ENCODE measurements at regions not wholly inside any gene's neighbourhood (a gene's known extent, or its start where the extent isn't known, plus 50 kb on each side); places are given as distances from the start of the nearest gene placed in this dataset.
"Not testable (repeated sequence)": the region's sequence is repeated elsewhere in the genome, so short reads cannot be mapped to it uniquely, and the experiment has no call there.

GRCh38 chr3:116512281-116512680, 67.0 kb upstream of the LSAMP start:
- intact Hi-C loops (cut with micrococcal nuclease) = no loop called here
- no peak for DNase-seq
- no peak for ATAC-seq

DNA sequence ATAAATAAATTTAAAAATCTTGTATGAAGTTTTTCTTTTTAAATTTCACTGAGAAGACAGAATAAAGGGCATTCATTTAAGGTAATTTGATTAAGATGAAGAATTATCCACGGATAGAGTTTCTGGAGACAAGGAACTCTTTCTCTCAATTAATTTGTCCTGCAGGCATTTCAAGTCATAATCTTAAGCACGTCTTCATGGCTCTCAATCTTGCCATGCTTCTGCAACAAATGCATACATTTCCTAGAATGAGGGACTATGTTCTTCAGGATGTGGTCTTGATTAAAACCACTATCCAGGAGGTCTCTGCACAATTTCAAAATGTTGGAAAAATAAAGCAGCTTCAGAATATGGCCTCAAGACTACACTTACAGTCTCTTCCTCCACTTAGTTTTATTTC, 67.6 kb upstream of the LSAMP start:
- intact Hi-C loops (cut with micrococcal nuclease) = no loop called here
- no peak for ATAC-seq
- DNase-seq = no peak

GRCh38 chr3:116515973-116516372, 70.7 kb upstream of the LSAMP start:
- ATAC-seq (no peak), DNase-seq (no peak)
- intact Hi-C loops (cut with micrococcal nuclease) = no loop called here

DNA sequence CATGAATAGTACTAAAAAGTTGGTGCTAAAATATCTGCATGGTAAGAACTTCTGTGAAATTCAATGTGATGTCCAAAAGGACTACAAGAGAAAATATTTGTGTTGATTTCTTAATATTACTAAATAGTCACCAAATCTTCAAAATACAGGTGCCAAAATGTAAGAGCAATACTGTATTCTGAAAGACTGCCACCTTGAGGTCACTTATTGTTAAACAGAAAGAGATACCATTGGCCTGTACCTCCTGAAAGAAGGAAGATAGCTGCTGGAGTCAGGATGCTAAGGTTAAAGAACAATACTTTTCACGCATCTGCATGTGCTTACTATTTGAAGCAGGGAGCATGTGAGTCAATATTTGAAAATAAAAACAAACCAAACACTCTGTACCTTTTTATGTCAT, 72.0 kb upstream of the LSAMP start:
- ATAC-seq = no peak
- intact Hi-C loops (cut with micrococcal nuclease) = no loop called here
- DNase-seq = no peak

DNA sequence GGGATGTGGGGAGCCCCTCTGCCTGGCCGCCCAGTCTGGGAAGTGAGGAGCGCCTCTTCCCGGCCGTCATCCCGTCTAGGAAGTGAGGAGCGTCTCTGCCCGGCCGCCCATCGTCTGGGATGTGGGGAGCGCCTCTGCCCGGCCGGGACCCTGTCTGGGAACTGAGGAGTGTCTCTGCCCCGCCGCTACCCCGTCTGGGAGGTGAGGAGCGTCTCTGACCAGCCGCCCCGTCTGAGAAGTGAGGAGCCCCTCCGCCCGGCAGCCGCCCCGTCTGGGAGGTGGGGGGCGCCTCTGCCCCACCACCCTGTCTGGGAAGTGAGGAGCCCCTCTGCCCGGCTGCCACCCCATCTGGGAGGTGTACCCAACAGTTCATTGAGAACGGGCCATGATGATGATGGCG, 73.8 kb upstream of the LSAMP start:
- ATAC-seq; DNase-seq; intact Hi-C loops (cut with micrococcal nuclease): not testable (repeated sequence)

DNA sequence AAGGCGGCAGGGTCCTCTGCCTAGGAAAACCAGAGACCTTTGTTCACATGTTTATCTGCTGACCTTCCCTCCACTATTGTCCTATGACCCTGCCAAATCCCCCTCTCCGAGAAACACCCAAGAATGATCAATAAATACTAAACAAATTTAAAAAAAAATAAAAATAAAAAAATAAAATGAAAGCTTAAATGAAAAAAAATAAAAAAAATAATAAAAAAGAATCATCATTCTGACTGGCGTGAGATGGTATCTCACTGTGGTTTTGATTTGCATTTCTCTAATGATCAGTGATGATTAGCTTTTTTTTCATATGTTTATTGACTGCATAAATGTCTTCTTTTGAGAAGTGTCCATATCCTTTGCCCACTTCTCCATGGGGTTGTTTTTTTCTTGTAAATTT, 74.5 kb upstream of the LSAMP start:
- DNase-seq; ATAC-seq; intact Hi-C loops (cut with micrococcal nuclease): not testable (repeated sequence)

DNA sequence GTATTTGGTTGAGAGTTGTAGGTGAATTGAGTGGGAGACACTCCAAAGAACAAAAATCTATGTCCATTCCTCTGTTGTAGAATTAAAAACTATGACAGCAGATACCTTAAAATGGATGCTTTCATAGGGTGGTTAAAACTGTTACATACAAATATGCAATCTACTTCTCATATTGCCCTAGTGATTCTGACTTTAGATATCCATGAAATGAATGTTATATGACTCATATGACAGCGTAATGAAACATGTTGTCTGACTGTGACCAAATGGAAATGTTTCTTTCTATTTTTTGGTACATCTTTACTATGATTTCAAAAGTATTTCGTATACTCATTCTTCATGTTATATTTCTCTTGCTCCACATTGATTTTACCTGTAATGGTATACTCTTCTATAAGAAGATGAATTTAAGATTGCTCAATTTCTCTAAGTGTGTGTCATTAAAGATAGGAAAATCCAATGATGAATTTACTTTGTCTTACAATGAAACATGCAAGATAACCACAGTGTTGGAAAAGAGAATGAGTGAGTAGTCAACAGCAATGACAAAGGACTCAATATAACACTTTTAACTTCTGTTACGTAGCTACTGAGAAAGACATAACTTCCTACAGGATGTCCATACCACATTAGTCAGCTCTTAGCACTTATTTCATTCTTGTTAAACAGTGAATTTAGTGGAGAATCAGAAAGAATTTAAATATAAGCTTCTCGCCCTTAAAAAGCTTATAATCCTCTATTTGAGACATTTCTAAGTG, 79.3 kb upstream of the LSAMP start:
- DNase-seq (no peak), ATAC-seq (no peak)
- intact Hi-C loops (cut with micrococcal nuclease) = no loop called here

GRCh38 chr3:116552246-116552645, 107.0 kb upstream of the LSAMP start:
- intact Hi-C loops (cut with micrococcal nuclease) = no loop called here
- ATAC-seq (no peak), DNase-seq (no peak)

DNA sequence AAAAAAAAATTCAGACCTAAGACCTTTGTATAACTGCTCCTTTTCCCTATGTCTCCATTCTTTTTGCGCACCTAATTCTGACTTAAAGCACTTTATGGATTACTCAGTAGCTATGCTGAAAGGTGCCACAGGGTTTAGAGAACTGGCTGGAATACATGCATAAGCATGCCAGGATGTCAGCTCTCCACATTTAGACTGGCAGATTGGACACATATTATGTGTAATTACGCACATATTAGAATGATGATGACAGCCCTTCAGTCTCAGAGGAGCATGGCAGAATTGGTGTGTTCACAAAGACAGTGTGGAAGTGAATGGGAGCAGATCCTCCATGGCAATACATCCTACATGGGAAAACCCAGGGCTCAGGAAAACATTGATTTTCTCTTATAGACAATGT, 108.1 kb upstream of the LSAMP start:
- intact Hi-C loops (cut with micrococcal nuclease) = no loop called here
- DNase-seq (no peak), ATAC-seq (no peak)

- no peak for DNase-seq
- intact Hi-C loops (cut with micrococcal nuclease) = no loop called here
- no peak for ATAC-seq
Measured at GRCh38 chr3:116561529-116561928, 116.2 kb upstream of the LSAMP start.

DNA sequence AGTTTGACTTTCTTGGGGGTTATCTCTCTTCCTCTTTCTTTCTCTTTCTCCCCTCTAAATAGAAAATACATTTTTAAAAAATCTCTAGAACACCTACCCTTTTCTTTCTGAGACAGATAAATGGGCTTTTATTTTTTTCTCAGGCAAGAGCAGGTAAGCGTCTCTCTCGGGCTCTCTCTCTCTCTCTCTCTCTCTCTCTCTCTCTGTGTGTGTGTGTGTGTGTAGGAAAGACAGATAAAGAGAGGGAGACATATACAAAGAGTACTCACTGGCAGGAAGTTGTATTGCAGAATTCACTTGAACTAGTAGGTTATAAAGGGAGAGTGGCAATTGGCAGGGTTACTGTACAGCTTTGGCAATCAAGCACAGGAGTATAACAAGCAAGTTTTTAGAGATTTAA, 118.1 kb upstream of the LSAMP start:
- ATAC-seq (no peak), DNase-seq (no peak)
- intact Hi-C loops (cut with micrococcal nuclease) = no loop called here

DNA sequence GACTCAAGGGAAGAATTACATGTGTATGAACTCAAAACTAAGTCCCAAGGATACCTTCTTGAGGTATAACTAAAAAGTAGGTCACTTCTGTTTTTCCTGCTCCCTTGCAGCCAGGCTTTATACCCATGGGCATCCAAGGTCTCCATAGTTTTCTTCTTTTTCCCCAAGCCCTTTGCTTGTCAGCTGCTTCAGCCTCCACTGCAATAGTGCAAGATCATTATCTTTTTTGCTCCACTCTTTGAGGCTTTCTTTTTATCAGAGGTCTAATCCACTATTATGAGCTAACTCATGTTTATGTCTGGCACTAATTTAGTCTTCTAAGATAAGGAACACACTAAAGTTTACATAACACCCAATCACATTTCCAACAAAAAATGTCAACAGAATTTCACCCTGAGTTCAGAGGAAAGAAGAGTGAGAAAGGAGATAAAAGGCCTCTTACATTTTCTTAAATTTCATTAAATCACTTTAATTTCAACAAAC, 121.2 kb upstream of the LSAMP start:
- DNase-seq (no peak), ATAC-seq (no peak)

GRCh38 chr3:116569611-116570010, 124.3 kb upstream of the LSAMP start:
- intact Hi-C loops (cut with micrococcal nuclease) = no loop called here
- ATAC-seq (no peak), DNase-seq (no peak)

More for the DNA sequence above, 121.2 kb upstream of the LSAMP start:
- intact Hi-C loops (cut with micrococcal nuclease) = no loop called here

- intact Hi-C loops (cut with micrococcal nuclease) = no loop called here
- DNase-seq (no peak), ATAC-seq (no peak)
Measured at GRCh38 chr3:116579840-116580239, 129.7 kb upstream of the TUSC7 start.

GRCh38 chr3:116586285-116586944, 123.2 kb upstream of the TUSC7 start:
- intact Hi-C loops (cut with micrococcal nuclease) = no loop called here

GRCh38 chr3:116591236-116591635, 118.3 kb upstream of the TUSC7 start:
- intact Hi-C loops (cut with micrococcal nuclease) = no loop called here
- ATAC-seq (no peak), DNase-seq (no peak)

More at GRCh38 chr3:116586285-116586944, 123.2 kb upstream of the TUSC7 start:
- DNase-seq = no peak
- ATAC-seq = no peak

GRCh38 chr3:116601206-116601605, 108.4 kb upstream of the TUSC7 start:
- DNase-seq = no peak
- ATAC-seq = no peak
- intact Hi-C loops (cut with micrococcal nuclease) = no loop called here

GRCh38 chr3:116607205-116607604, 102.4 kb upstream of the TUSC7 start:
- intact Hi-C loops (cut with micrococcal nuclease) = no loop called here
- DNase-seq = peak; percentile 8
- no peak for ATAC-seq

DNA sequence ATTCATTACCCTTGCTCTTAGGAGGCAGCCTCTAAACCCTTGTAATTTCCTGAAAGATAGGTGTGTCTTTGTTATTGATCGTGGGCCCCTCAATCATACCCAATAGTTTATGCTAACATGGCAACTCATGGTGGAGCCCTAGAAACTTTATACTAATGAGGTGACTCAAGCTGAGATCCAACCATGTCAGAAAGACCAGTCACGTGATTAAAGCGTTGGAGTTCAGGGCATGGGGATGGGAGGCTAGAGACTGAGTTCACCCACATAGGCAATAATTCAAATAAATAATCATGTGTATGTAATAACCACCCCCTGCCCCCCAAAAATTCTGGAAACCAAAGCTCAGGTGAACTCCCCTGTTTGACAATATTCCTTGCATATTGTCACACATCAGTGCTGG, 99.5 kb upstream of the TUSC7 start:
- ATAC-seq = no peak
- intact Hi-C loops (cut with micrococcal nuclease) = no loop called here
- no peak for DNase-seq

DNA sequence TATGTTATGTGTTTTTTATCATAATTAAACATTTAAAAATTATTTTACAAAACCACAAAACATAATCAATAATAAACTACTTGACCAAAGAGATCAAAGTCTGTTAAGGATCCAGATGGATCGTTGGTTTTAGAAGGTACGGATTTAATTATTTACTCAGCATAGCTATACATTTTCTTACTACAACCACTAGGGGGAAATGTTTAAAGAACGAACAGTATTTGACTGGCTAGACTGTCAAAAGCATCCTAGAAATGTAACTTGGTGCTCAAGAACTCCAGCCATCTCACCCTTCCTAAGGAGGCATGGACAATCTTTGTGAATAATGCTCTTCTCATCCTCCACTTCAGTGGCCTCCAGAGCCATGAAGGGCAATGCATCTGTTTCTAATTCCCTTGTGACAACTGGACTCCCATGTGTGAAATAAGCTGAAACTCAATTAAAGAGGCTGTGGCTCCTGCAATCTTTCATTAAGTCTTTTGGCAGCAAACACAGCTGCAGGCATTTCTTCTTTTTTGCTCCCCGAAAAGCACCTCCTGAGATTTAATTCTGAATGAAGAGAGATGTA, 94.7 kb upstream of the TUSC7 start:
- intact Hi-C loops (cut with micrococcal nuclease) = no loop called here
- DNase-seq (no peak), ATAC-seq (no peak)

DNA sequence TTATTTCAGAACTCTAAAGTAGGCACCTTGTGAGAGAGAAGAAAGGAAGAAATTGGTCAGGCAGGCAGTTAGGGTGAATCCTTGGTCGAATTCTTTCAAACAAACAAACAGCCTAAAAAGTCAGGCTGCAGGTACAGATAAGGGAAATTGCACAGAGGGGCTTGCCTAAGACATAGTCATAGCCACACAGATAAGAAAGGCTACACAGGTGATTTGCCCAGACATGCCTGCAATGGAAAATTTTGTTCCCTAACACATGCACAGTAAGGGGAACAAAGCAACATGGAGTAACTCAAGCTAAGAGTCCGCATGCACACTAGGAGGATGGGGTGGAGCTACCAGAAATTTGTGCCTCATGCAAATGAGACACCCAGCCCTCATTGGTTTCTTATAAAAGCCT, 91.4 kb upstream of the TUSC7 start:
- no peak for ATAC-seq
- DNase-seq = no peak
- intact Hi-C loops (cut with micrococcal nuclease) = no loop called here

All from left ventricle myocardium superior (tissue), 1 donor.